ENCODE measurements at regions not wholly inside any gene's neighbourhood (a gene's known extent, or its start where the extent isn't known, plus 50 kb on each side); places are given as distances from the start of the nearest gene placed in this dataset.

DNA sequence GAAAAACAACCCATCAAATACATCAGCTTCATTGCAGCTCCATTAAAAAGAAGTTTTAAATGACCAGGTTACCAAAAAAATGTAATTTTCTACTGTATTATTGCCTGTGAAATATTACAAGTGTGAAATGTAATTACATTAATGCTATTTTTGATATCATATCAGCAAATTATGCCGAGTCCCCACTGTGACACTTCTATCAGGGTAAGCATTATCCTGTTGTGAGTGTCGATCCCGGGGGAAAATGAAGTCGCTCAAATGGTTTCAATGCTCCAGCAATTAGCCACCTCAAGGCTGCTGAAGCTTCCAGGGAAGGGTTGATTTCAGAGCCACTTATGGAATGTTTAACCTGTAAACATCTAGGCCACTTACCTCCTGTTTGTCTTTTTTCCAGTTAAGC lies 70.4 kb downstream of the RCN1 start:
- DNase-seq, result no peak

DNA sequence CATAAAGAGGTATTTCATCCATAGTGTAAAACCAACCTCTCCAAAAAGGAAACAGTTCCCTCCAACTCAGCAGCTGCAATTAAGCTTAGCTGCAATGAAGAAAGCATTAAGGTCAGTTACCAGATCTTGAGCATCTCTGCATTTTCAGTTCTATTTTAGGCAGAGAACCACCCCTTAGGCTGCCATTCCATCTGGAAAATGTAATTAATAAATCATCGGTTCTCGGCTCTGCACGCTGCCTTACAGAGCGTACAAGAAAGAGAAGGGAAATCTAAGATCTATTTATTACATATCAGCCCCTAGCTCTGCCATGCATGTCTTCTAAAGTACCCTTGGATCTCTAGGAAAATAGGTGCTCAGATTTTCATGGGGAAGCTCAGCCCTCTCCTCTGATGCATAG lies 71.5 kb downstream of the RCN1 start:
- no peak for DNase-seq

DNA sequence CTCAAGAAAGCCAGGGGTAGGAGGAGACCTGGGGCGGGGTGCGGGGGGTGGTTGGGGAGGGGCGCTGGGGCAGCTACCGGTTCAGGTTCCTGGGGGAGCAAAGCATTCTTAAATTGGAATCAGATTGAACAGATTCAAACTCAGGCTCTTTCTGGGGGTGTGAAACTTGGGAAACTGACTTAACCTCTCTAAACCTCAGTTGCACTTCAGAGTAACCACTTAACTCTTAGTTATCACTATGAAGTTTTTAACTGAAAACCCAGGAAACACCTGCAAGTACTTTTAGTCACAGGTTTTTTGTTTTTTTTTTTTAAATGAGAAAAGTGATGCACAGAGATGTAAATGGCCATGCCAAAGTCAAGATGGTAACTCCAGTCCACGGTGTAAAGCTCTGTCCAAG lies 72.0 kb downstream of the RCN1 start:
- DNase-seq, result no peak

DNA sequence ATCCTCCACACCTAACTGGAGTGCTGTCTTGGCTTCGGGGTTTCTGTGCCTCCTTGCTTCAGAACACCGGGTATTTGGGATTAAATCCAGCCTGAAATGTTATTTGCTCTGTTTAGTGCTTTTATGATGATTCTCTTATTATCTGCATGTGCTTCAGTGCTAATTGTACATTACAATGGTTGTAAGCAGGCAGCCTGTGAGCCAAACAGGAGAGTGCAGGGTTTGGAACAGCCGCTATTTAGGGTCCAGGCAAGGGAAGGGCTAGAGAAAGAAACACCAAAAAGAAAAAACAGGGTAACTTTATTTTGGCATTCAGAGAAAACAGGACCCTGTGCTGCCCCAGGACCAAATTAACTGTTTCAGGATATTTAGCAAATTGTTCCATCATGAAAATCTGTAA lies 72.7 kb downstream of the RCN1 start:
- DNase-seq, result no peak

DNA sequence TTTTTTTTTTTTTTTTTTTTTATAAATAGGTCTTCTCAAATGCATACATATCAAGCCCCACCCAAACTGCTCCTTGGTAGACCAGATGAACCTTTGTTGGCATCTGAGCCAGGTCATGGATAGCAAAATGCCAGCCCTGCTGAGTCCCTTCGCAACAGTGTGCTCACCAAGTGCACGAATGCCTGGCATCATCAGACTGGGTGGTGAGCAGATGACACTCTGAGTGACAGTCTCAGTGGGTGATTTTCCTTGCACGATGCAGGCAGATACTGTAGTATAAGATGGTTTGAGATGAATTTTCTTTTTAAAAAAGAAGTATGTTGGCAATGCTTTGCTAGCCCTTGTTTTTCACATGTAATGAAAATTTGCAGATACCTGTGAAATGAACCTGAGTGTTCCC lies 74.0 kb downstream of the RCN1 start:
- DNase-seq, result no peak

DNA sequence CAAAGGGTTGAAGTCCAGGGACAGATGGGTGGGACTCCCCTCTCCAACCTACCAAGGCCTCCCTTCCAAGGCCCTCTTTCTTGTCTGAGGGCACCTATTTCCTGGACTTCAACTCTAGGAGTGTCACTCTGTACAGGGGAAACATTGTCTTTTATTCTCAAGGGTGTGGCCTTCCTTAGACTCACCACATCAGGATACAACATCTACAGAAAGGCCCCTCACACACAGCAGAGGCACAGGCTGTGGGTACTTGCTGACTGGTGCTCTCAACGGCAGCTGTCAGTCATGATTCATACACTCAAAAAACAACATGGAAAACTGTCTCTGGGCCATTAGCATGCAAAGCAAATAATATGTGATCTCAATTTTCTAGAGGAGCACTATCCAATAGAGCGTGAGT lies 78.0 kb downstream of the RCN1 start:
- no peak for DNase-seq

DNA sequence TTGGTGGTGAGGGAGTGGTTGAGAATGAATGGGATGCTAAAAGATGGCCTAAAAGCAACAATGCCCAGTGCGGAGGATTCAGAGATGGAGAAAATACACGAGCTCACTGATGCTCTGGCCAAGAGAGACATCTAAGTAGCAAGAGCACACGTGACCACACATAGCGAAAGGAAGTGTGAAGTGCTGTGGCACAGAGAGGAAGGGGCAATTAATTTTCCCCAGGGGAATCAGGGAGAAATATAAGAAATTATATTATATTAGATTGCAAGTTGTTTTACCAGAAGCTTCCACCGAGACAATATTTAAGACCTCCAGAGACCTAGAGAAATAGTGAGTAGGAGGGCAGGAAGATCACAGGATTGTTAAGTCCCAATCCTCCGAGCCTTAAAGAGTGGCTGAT lies 80.6 kb downstream of the RCN1 start:
- no peak for DNase-seq

DNA sequence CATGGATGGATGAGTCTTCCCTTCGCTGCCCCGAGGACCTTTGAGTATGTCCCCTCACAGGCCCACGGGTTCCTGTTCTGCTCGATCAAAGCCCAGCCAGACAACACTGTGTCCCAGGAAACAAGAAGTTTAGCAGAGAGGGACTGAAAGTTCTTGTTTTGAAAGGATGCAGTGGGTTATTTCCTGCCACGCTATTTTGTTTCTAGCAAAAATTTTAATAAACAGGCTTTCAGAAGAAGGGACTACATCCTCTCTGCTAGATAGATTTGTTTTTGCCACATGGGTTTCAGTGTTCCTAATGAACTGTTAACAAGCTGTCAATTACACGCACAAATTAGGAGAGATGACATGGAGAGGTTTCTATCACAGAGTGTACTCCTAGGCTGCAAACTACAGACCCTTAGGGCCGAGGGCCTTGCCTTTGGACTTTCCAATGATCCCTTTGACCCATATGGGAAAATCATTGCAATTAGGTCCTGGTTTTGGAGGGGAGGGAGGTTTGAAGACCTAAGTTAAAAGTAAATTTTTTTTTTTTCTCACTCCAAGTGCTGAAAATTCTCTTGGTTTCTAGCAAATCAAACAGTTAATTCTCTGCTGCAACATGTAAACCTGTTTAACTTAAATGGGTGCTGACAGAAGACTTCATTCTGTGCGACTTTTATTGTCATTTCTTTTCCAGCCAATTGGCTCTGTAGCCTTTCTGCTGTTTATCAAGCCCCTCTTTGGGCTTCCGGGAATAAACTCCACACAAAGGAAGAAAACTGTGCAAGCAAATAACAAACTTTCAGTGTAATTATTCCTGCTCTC lies 81.4 kb downstream of the RCN1 start:
- DNase-seq, result no peak

DNA sequence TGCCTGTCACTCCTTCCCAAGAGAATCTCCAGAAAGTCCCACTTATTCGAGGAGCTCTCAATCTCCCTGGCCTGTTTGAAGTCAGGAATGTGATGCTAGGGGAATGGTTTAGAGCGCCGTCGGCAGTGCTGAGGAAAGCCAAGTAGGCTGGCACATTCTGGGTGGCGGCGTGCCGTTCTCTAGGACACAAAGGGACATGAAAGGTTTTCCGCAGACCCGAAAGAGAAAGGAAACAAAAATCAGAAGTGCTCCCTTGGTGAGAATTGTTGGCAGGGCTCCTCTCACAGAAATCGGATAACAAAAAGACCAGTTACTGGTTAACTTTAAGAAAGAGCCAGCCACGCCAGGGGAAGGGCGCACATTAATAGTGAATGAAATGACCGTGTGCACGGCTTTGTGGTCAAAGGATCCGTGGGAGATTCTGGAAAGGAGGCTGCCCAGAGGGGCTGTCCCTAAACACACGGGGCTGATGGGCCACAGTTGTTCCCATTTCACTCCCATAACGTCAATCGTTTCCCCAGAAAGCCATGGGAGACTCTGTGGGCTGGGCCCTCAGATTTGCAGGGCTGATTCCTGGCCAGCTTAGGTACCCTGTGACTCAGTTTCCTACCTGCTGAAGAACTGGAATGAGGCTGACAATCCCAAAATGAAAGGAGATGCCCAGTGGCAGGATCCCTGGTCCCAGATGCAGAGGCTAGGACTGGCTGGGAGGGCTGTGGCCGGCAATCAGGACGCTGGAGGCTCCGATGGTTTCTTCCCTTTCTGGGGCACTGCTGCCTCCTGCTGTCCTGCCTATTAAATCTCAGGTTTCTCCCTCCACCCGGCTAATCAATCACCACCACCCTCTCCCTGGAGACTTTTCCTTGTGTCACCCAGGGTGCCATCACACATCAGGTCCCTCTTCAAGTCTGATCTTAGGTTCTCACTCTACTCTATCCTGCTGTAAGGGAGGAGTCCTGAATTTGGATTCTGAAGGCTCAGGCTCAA lies 82.3 kb downstream of the RCN1 start:
- peak; percentile 9 for DNase-seq

DNA sequence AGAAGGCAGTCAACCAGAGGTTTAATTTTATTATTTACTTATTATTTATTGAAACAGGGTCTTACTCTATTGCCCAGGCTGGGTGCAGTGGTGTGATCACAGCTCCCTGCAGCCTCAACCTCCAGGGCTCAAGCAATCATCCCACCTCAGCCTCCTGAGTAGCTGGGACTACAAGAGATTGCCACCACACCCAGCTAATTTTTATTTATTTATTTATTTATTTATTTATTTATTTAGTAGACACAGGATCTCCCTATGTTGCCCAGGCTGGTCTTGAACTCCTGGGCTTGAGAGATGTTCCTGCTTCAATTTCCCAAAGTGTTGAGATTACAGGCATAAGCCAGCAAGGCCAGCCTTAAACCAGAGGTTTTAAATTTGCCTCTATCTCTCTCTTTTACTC lies 83.1 kb downstream of the RCN1 start:
- DNase-seq, result no peak

DNA sequence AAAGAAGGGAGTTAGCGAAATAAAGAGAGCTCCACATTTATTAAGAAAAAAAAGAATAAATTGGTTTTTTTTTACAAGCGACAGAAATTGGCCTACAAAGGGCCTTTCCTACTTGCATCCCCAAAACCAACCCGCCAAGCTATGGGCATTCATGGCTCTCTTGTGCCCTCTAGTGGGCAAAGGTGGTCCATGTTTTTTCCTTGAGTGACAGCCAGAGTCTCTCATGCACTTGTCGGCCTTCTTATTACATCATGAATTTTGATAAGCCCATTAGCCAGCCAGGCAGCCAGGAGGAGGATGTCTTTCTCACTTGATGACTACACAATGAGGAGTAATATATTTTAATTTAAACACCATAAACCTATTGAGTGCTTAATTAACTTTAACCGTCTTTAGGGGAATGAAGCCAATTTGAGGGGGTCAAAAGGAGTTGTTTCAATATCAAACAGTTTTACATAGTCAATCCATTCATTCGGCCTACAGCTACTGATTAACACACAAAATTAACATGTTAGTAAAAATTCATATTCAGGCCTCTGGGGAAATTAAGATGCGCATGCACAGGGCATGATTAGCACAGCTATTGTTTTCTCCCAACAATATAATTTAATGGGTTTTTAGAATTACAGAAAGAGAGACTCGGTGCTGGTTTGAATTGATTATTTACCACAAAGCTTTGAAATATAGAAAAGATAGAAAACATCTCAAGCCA lies 85.5 kb downstream of the RCN1 start:
- DNase-seq, result peak; percentile 36

DNA sequence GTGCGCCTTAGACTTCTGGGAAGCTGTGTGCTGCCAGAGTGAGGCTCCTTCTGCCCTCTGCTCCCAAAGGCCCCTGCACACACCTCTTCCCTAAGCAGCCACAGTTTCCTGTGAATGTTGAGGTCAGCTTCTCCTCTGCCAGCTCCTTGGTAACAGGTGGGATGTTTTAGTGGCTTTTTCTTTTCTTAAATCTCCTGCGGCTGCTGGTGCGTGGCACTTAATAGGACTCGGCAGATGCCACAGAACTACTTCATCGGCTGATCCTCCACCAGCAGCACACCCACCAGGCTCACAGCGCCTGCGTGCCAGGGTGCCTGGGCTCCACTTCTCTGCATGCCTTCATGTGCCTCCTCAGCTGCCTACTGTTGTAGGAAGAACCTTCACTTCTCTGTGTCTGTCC lies 87.8 kb downstream of the RCN1 start:
- DNase-seq, result no peak

DNA sequence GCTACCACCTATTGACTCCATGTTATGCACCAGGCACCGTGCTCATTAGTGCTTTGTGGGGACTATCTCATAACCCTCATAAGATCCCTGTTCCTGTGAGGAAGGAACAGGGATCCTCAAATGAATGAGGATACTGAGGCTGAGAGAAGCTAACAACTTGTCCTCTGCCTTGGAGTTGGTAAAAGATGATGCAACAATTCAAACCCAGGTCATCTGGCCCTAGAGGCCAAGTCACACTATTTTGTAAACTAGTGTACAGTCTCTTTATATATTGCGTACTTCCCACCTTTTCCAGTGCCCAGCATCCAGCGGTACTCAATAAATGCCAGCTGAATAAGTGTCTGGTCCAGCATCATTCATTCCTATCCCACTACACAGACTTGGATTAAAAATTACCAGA lies 92.6 kb downstream of the RCN1 start:
- DNase-seq, result no peak

DNA sequence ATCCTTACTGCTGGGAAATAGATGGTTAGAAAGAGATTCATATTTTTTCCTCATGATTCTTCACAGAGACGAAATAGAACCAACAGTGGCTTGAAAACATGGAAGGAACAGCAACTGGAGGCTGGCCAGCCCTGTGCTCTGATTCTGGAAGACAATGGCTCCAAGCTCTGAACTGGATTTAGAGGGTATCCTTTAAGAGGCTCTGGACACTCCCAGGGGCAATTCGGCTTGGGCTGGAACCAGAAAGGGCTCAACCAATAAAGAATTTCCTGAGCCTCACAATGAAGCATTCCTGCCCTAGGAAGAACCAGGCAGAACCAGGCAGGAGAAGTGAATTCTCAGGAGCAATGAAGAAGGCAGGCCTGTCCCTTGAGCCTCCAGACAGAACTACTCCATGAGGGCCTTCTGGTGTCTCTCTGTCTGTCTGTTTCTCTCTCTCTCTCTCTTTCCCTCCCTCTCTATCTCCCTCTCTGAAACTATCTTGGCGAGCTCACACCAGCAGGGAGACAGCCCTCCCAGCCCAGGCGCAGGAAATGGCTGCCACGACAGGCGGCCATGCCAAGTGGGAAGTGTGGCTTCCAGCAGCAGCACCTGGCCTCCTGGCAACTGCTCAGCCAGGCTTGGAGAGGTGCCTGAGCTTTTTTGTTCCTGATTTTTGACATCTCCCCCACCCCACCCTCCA lies 93.3 kb downstream of the RCN1 start:
- DNase-seq, result no peak

DNA sequence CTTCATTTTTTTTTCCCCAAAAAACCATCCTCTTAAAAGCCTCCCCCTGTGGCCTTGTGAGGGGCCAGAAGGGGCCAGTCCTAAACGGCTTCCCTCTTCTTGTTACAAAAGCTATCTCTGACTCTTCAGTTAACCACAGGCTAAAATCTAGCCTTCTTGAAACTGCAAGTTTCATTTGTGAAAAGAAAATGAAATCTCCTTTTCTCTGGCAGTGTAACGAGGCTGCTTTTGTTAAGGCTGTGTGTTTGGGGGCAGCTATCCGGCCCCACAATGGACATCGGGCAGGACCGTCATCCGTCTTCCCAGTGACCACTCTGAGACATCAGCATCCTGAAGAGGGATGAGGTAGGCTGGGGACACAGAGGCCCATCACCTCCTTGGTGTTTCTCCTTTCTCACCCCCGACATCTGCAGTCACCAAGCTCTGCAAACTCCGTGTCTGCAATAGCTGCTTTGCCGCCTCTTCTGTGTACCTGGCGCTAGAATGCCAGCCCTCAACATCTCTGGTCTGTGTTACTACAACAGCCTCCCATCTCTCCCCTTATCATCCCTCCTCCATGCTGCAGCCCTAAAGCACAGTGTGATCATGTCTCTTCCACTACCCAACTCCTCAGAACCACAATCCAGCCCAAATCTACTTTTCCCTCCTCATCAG lies 94.0 kb downstream of the RCN1 start:
- no peak for DNase-seq

DNA sequence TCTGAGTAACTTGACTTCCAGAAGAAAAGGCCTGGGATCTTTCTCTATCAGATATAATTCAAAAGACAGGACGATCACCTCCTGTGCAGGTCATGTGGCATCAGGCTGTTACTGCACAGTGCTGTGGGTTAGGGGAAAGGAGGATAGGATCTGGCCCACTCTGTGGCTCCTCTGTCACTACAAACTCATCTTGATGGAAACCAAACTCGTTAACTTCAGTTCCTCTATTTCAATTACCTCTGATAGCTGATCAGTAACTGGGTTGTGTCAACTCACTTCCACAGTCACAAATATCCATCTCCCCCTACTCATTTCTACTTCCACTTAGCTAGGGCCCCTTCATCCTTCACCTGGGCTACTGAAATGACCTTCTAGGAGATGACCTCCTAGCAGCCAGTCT lies 95.2 kb downstream of the RCN1 start:
- no peak for DNase-seq

DNA sequence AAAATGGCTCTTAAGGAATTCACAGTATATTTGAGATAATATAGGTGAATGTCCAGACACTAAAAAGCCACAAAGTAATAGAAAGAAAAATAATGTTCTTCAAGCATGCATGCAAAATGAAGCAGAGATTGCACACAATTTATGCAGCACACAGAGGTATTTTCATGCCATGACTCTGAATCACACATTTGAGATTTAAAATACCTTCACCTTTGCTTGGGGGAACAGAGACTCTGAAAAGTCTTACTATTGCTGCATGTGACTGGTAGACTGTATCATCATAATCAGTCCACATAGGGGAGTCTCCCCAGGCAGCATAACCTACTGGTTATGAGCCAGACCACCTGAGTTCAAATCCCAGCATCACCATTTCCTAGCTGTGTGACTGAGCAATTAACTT lies 96.2 kb downstream of the RCN1 start:
- DNase-seq, result no peak

DNA sequence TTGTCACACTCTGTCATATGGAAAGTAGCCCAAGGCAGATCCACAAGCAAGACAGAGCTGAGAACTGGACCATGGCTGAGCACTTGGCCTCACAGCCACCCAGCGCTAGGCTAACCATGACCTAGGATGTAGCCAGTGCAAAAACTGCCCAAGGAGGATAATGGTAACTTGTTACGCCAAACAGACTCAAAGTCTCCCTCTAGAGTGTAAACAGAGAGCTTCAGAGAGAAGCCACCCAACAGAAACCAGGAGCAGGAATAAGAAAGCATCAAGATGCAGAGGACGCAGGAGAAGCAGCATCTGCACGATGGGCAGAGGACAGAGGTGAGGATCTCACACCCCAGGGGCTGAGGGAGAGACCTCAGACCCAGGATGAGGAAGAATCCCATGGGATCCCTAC lies 97.9 kb downstream of the RCN1 start:
- DNase-seq, result no peak

DNA sequence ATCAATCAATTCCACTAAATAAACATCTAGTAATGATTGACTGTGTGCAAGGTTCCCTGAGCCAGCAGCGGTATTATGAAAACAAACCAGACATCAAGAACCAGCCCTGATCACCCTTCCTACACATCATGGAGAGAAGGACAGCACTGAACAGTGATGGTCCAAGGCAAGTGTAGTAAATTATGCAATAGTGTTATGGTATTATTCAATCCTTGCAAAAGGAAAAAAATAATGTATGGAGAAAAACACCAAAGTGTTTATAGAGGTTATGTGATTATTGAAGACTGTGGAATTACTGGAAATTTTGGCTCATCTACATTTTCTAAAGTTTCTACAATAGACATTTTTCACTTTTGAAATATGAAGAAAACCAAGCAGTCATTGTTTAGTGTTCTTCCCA lies 105.3 kb downstream of the RCN1 start:
- no peak for DNase-seq

DNA sequence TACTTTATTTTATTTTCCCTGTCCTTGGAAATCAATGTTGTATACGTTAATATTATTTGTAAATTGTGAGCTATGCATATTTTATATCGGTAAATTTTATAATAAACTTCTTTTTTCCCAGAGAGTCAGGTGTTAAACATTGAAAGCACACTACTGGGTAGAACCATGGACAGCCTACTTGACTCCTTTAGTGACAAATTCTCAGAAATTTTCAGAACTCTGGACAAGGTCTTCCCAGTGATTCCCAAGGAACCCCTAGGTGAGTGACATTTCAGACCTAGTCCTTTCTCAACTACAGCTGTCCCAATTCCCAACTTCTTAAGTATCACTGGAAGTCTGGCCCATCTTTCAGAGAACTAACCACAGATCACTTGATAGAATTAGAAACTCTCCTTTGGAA lies 107.2 kb downstream of the RCN1 start:
- no peak for DNase-seq

DNA sequence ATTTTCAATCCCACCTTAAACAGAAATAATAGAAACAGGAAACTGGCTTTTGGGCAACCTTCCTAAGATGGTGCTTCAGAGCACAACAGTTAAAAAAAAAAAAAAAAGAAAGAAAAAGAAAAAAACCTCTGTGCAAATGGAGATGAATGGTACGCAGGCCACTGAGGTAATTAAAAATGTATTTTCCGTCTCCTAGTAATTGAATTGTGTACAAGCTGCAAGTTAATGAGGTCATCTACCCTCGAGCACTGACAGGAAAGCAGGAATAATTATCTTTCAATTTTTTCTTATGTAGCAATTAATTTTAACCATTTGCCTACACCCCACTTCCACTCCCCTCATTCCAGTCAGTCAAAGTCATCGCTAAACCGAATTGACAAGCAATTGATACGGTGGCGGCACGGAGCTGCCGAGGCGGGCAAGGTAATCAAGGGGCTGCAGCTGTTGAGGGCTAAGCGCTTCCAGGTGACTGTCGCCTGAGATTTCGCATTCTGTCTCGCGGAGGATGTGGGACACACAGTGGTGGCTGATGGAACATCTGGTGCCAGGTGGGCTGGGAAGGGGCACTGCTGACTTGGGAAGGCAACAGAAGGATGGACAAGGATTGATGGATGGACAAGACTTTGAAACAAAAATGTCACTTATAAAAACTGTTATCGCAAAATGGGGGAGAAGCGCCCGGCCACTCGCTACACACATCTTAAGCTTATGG lies 109.4 kb downstream of the RCN1 start:
- no peak for DNase-seq

DNA sequence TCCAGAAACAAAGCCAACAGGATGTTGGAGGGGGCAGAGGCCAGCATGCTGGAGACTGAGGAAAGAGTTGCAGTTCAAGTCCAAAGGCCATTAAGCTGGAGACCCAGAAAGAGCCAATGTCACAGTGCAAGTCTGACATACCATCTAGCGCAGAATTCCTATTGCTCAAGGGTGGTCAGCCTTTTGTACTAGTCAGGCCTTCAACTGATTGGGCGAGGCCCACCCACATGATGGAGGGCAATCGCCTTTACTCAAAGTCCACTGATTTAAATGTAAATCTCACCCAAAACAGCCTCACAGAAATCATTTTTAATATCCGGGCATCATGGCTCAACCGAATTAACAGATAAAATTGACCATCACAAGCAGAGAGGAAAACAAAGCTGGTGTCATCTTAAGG lies 113.9 kb downstream of the RCN1 start:
- no peak for DNase-seq

All from DMS79 (cell line).